Spleen (tissue), 11 donors: ENCODE measurements at regions not wholly inside any gene's neighbourhood (a gene's known extent, or its start where the extent isn't known, plus 50 kb on each side); places are given as distances from the start of the nearest gene placed in this dataset.

ENCODE experiments used
- DNase-seq: peaks from one replicate; pipeline ENCODE4 v3.0.0-alpha.2; 2020
- H3K27ac ChIP-seq, 8 donors: fragments of 200-600 bp; sonication (generic) in 7 of 8; 1 replicate in 4 of 8; 2 replicates in 4 of 8; pipeline versions ENCODE4 v1.5.0 to v1.8.0; 2016 to 2021; ENCODE audit warnings: inconsistent platforms in 4 of 8, mild to moderate bottlenecking in 4 of 8, moderate library complexity in 1 of 8
- H3K27me3 ChIP-seq, 7 donors: fragments of 200-600 bp; sonication (generic) in 6 of 7; replicated peaks in 1 of 7; 1 replicate in 4 of 7; 2 replicates in 3 of 7; pipeline versions ENCODE4 v1.5.0 to v1.8.0; 2016 to 2021; ENCODE audit warnings: inconsistent platforms in 3 of 7, mild to moderate bottlenecking in 1 of 7
- H3K36me3 ChIP-seq, 6 donors: fragments of 200-600 bp; sonication (generic) in 5 of 6; 1 replicate in 4 of 6; 2 replicates in 2 of 6; pipeline versions ENCODE4 v1.5.0 to v1.8.0; 2016 to 2021; ENCODE audit warnings: inconsistent platforms in 2 of 6
- H3K4me1 ChIP-seq, 6 donors: fragments of 200-600 bp; sonication (generic) in 5 of 6; 1 replicate in 3 of 6; 2 replicates in 3 of 6; pipeline versions ENCODE4 v1.5.0 to v1.8.0; 2016 to 2021; ENCODE audit warnings: inconsistent platforms in 3 of 6
- H3K4me3 ChIP-seq, 8 donors: fragments of 200-600 bp; sonication (generic) in 7 of 8; 1 replicate in 4 of 8; 2 replicates in 4 of 8; pipeline versions ENCODE4 v1.5.0 to v1.8.0; 2016 to 2021; ENCODE audit warnings: inconsistent platforms in 4 of 8, mild to moderate bottlenecking in 4 of 8, moderate library complexity in 2 of 8
- H3K9me3 ChIP-seq, 8 donors: fragments of 200-600 bp; sonication (generic) in 7 of 8; 1 replicate in 4 of 8; 2 replicates in 4 of 8; pipeline versions ENCODE4 v1.5.0 to v1.8.0; 2016 to 2021; ENCODE audit warnings: inconsistent platforms in 4 of 8
- CTCF ChIP-seq, 11 experiments: fragments of 200-600 bp in 7 of 11; fragments of 450-650 bp in 4 of 11; sonication (generic) in 4 of 11; IDR thresholded peaks in 8 of 11; conservative IDR thresholded peaks in 3 of 11; 1 replicate in 7 of 11; 2 replicates in 4 of 11; pipeline versions ENCODE4 v1.4.0 to v1.8.0; 2016 to 2021; ENCODE audit warnings: antibody characterized with exemption in 11 of 11, inconsistent platforms in 4 of 11, mild to moderate bottlenecking in 1 of 11
- POLR2A ChIP-seq, 3 donors: fragments of 450-650 bp; IDR thresholded peaks; one replicate each; pipeline ENCODE4 v1.5.1; 2017; ENCODE audit warnings: antibody characterized with exemption in 3 of 3, mild to moderate bottlenecking in 1 of 3
- POLR2AphosphoS5 ChIP-seq, 3 donors: sonication (generic); formaldehyde crosslinking; IDR thresholded peaks; one replicate each; pipeline ENCODE4 v1.5.1; 2017; ENCODE audit warnings: antibody characterized with exemption in 3 of 3
- WGBS, 5 donors: extraction: QIAGEN DNeasy Blood & Tissue Kit in 3 of 5; methylation state at CpG; one replicate each; pipeline versions ENCODE4 v1.1.5 to v1.1.7; 2013 to 2018; 5-methylcytosine and 5-hydroxymethylcytosine counted together
- intact Hi-C: fragments of 100-400 bp; cut with DNase I; formaldehyde crosslinking; loops from one replicate; pipeline ENCODE4 v1.15.0; 2023; ENCODE audit warnings: low total_unique reads
- donor health status: healthy with polysubstance abuse.
- donor health status: DM: no; HTN: no; CAD: no; lungs with moderate emphysema.
- donor health status: DM: no; HTN: no; CAD: no.
- donor health status: Bipolar disorder and iron deficiency.
- donor health status: healthy.
- donor health status: DM: no; HTN: no; CAD: no.
- donor health status: DM: yes; HTN: yes; CAD: no.

GRCh38 chr18:8937160-8938094 is 165.1 kb upstream of the NDUFV2 start:
- Histone ChIP-seq H3K9me3 (no peaks in the 10 kb centered on the region), H3K27ac (no peak overlapping the region), H3K4me3 (no peak overlapping the region), H3K36me3 (no peaks in the 10 kb centered on the region), H3K27me3 (peaks cover 0 to 4% (median 0%) of the 10 kb centered on the region in 7 donors), H3K4me1 (no peaks in the 10 kb centered on the region)
- no peak for TF ChIP-seq CTCF (IDR thresholded peaks at IDR 0.05 in 8 of 11, conservative IDR thresholded peaks at IDR 0.05 in 3 of 11)
- TF ChIP-seq POLR2A (IDR thresholded peaks at IDR 0.05) = no peak
- TF ChIP-seq POLR2AphosphoS5 (IDR thresholded peaks at IDR 0.05) = no peak
- DNase-seq = no peak
- WGBS, 5 donors = 85 to 91% (median 86%) methylated on average over 9 of the region's 9 CpGs
- intact Hi-C loops = no loop called here

GRCh38 chr18:8938817-8939216 is 163.7 kb upstream of the NDUFV2 start:
- H3K36me3 ChIP-seq = no peaks in the 10 kb centered on the region
- H3K4me3 ChIP-seq = no peak overlapping the region
- H3K27ac ChIP-seq = peak overlapping the region in 1 of 8 donors; percentile 4
- H3K9me3 ChIP-seq = no peaks in the 10 kb centered on the region
- intact Hi-C loops = no loop called here
- no peak for DNase-seq
- H3K4me1 ChIP-seq = no peaks in the 10 kb centered on the region
- TF ChIP-seq POLR2A (IDR thresholded peaks at IDR 0.05) = no peak
- no peak for TF ChIP-seq CTCF (IDR thresholded peaks at IDR 0.05 in 8 of 11, conservative IDR thresholded peaks at IDR 0.05 in 3 of 11)
- TF ChIP-seq POLR2AphosphoS5 (IDR thresholded peaks at IDR 0.05) = no peak
- H3K27me3 ChIP-seq = peaks cover 0 to 4% (median 0%) of the 10 kb centered on the region in 7 donors
- WGBS, 5 donors = 33 to 51% (median 39%) methylated on average over 4 to 7 of the region's 7 CpGs

GRCh38 chr18:8942021-8942908 is 160.2 kb upstream of the NDUFV2 start:
- no peak overlapping the region for H3K4me3 ChIP-seq
- H3K36me3 ChIP-seq = no peaks in the 10 kb centered on the region
- intact Hi-C loops = no loop called here
- TF ChIP-seq POLR2A (IDR thresholded peaks at IDR 0.05) = no peak
- no peak for TF ChIP-seq CTCF (IDR thresholded peaks at IDR 0.05 in 8 of 11, conservative IDR thresholded peaks at IDR 0.05 in 3 of 11)
- TF ChIP-seq POLR2AphosphoS5 (IDR thresholded peaks at IDR 0.05) = no peak
- peaks cover 0 to 4% (median 0%) of the 10 kb centered on the region in 7 donors for H3K27me3 ChIP-seq
- peaks cover 0 to 12% (median 7%) of the 10 kb centered on the region in 6 donors for H3K4me1 ChIP-seq
- WGBS, 5 donors = 76 to 88% (median 81%) methylated on average over 6 of the region's 6 CpGs
- no peak for DNase-seq
- H3K9me3 ChIP-seq = peaks cover 0 to 6% (median 0%) of the 10 kb centered on the region in 8 donors
- no peak overlapping the region for H3K27ac ChIP-seq
